NCI-H2029 treated with DMSO at 0.1 percent for 48 hours (cell line): ENCODE measurements at regions not wholly inside any gene's neighbourhood (a gene's known extent, or its start where the extent isn't known, plus 50 kb on each side); places are given as distances from the start of the nearest gene placed in this dataset.
A peak's percentile ranks its signal among the peaks of the same experiment; 100 is the strongest.
"Not testable (repeated sequence)": the region's sequence is repeated elsewhere in the genome, so short reads cannot be mapped to it uniquely, and the experiment has no call there.

ENCODE experiments used
- DNase-seq: peaks from one replicate; lab custom pipeline; 2025; lab: John Stamatoyannopoulos, UW

DNA sequence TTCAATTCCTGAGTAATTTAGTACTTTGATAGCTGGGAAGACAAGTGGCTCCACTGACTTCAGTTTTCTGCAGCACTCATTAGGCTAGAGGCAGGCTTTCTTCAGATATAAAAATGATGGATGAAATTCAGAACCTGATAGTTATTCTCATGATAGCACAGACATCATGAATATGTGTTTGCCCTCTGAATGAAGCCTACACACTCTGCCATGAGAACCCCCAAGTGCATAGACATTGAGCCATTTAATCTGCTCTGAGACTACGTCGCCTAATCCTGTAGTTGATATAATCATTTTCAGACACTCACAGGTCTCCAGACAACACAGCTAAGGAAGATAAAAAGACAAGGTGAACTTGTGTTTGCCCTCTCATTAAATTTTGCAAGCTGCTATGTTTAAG is 566.1 kb downstream of the AMY1C start:
- DNase-seq = no peak

DNA sequence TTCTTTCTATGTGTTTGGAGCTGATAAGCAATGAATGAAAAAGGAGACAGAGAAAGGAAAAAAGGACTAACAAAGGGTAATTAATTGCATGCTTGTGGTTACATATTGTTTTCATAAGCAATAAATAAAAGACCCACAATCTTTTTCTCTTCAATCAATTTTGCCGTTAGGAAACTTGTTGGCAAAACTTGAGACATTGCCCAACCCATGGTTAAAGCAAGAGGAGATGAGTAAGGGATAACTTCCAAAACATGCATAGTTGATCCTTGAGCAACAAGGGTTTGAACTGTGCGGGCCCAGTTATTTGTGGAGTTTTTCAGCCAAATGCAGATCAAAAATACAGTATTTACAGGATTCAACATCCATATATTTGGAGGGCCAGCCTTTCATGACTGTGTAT is 572.4 kb downstream of the AMY1C start:
- DNase-seq = no peak

DNA sequence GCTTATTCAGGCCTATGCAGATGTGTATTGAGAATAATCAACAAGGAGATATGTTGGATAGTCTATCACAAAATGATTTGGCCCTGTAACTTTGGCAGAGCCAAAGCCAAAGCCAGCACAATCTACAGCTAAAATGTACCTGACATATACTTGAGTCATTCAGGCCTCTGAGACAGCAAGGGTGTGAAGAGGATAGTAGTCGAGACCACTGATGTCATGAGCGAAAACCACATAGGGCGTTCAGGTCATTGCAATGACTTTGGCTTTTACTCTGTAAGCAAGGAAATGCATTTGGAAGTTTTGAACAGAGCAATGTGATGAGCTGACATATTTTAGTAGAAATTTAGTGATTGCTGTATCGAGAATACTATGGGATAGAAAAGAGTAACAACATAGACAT is 579.6 kb downstream of the AMY1C start:
- no peak for DNase-seq

DNA sequence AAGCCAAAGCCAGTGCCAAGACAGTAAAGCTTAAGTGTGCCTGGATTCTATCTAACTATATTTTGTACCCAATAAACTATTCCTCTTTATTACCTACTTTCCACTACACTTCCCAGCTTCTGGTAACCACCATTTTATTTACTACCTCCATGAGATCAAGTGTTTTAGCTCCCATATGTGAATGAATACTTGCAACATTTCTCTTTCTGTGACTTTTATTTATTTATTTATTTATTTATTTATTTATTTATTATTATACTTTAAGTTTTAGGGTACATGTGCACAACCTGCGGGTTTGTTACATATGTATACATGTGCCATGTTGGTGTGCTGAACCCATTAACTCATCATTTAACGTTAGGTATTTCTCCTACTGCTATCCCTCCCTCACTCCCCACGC is 582.1 kb downstream of the AMY1C start:
- no peak for DNase-seq

DNA sequence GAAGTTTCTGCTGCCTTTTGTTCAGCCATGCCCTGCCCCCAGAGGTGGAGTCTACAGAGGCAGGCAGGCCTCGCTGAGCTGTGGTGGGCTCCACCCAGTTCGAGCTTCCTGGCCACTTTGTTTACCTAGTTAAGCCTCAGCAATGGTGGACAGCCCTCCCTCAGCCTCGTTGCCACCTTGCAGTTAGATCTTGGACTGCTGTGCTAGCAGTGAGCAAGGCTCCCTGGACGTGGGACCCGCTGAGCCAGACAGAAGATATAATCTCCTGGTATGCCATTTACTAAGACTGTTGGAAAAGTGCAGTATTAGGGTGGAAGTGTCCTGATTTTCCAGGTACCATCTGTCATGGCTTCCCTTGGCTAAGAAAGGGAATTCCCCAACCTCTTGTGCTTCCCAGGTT is 588.2 kb downstream of the AMY1C start:
- not testable (repeated sequence) for DNase-seq

DNA sequence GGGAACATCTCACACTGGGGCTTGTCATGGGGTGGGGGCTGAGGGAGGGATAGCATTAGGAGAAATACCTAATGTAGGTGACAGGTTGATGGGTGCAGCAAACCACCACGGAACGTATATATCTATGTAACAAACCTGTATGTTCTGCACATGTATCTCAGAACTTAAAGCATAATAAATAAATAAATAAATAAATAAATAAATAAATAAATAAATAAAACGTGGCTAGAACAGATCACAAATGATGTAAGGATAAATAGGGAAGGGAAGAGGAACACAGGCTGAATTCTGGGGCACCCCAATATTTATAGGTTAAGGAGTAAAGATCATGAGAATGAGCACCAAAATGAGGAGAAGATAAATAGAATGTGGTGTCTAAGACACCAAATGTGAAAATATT is 592.2 kb downstream of the AMY1C start:
- no peak for DNase-seq

DNA sequence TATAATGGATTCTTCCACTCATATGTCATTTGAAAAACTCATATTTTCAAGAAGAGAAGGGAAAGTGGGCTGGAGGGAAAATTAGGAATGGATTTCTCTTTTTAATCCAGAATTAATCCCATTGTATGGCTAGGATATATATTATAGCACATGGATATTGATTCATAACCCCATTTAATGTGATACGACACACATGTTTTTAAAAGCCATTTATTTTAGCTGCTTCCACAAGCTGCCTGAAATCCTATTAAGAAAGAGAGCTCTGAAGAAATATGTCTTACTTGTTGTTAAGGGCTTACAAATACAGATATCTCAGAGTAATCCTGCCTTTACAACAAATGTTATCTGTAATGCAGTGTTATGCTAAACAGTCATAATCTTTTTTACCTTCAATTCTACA is 598.6 kb downstream of the AMY1C start:
- DNase-seq = no peak

DNA sequence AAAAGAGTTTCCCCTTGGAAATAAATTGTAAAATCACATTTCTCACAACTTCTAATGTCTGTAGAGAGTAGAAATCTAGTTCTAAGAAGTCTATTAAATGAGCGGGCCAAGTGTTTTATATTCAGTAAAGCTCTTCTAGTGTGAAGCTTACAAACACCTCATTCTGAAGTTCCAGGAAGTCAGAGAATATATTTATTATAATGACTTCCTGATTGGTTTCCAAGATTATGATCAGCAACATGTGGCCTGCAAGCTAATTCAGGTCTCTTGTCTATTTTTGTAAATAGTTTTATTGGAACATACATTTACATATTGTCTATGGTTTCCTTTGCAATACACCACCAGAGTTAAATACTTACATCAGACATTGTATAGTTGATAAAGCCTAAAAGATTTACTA is 603.9 kb downstream of the AMY1C start:
- DNase-seq = no peak

DNA sequence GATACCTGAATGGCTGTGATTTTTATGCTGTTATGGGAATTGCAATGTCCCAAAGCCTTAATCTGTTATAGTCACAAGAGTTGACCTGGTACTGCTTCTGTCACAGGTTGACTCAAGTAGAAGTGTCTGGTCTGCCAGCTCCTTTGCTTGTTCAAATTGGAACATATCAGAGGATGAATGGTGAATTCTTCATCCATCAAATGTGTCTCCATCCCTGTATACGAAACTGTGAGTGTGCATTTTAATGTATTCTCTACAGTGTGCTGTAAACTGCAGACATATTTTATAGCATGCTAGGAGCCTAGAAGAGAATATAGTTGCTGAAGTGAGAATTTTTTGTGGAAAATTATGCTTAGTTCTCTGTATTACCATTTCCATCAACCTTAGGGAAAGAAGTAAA is 608.4 kb downstream of the AMY1C start:
- DNase-seq = no peak

DNA sequence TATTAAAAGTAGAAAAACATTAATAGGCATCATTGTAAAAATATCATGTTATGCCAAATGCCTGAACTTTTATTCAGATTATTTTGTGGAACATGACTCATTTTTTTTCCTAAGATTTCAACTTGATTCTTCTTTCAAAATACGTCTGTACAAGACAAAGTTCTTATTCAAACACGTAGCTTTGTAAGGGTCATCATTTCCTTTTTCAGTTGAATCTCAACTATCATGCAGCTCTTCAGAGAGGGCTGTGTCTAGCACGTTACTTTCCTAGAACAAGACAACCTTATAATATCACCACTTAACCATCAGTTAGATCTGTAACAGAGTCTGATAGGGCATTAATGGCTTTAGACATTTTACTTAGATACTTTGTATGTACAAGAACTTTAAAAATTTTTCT is 608.9 kb downstream of the AMY1C start:
- no peak for DNase-seq

DNA sequence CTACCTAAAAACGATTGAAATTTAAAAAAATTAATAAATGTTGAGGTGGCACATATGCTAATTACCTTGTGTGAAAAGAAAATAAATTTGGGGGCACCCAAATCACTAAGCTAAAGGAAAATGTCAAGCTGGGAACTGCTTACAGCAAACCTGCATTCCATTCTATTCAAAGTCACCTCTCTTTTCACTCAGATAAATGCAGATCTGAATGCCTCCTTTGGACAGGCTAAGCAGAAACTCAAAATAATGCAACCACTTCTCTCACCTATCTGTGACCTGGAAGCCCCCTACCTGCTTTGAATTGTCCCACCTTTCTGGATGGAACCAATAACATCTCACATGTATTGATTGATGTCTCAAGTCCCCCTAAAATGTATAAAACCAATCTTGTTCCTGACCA is 628.7 kb downstream of the AMY1C start:
- DNase-seq = no peak

DNA sequence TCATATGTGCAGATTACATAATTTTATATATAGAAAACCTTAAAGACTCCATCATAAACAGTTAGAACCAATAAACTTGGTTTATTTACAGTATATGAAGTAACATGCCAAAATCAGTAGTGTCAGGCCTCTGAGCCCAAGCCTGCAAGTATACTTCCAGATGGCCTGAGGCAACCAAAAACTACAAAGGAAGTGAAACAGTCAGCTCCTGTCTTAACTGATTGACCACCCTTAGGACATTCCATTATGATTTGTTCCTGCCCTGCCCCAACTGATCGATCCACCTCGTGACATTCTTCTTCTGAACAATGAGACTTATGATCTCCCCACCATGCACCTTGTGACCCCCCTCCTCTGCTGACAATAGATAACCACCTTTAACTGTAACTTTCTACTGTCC is 630.3 kb downstream of the AMY1C start:
- no peak for DNase-seq

DNA sequence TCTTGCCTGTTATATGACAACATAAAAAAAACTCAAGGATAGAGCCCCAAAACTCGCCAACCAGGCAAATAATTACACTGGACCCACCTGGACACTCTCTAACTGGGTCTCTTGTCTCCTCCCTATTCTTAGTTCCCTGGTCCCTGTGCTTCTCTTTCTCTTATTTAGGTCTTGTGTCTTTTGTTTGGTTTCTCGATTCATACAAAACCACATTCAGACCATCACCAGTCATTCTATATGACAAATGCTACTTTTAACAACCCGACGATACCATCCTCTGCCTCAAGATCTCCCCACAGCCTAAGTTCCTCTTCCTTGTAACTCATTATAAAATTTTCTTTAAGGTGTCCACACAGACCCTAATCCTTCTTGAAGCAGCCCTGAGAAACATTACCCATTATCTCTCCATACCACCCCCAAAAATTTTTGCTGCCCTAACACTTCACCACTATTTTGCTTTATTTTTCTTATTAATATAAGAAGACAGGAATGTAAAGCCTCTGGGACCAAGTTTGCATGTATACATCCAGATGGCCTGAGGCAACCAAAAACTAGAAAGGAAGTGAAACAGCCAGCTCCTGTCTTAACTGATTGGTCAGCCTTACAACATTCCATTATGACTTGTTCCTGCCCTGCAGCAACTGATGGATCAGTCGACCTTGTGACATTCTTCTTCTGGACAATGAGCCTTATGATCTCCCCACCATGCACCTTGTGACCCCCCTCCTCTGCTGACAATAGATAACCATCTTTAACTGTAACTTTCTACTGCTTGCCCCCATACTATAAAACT is 638.2 kb downstream of the AMY1C start:
- DNase-seq = no peak

DNA sequence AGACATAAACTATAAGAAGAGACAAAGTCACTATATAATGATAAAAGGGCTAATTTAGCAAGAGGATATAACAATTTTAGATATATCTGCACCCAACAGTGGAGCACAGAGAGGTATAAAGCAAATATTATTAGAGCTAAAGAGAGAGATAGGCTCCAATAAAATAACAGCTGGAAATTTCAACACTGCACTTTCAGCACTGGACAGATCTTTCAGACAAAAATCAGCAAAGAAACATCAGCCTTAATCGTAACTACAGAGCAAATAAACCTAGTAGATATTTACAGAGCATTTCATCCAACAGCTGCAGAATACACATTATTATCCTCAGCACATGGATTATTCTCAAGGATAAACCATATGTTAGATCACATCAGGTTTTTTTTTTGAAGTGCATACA is 642.9 kb downstream of the AMY1C start:
- DNase-seq = no peak

DNA sequence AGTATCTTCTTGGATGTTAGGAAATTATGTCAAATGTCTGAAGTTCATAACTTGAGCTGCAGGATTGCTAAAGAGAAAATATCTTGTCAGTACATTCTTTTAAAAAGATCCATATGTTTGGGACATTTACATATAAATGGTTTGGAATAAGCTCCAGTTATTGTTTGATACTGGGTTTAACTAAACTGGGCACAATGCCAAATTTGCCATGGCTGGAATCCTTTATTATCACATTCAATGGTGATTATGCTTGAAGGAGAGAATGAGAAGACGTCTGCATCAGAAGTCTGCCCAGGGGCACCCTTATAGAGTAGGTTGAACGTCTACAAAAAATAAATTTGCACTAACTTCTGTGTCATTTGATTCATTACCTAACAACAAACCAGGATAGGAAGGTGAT is 652.5 kb downstream of the AMY1C start:
- DNase-seq = no peak

DNA sequence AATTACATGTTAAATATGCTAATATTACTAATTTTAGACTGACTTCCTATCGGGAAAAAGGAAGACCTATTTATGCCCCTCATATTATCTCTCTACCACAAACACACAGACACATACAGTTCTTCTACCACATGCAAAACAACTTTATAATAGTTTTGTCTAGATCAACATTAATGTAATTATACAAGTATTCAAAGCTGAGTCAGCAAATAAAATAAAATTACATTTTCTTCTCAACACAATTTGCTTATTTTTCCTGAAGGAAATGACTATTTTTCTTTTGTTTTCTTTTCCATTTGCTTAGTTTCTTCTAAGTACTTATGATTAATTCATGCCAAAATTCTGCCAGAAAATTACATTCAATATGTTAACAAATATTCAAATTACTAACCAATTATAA is 654.2 kb downstream of the AMY1C start:
- no peak for DNase-seq

DNA sequence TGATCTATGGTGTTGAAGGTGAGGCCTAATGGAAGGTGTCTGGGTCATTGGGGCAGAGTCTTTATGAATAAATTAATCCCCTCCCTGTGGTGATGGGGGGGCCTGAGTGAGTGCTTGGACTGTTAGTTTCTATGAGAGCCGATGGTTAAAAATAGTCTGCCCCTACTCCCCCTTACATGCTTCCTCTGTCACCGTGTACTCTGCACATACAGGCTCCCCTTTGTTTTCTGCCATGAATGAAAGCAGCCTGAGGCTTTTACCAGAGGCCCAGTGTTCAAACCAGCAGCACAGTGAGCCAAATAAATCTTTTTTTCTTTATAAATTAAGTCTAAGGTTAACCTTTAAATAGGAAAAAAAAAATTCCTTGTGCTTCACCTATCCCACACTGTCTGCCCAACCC is 657.0 kb downstream of the AMY1C start:
- no peak for DNase-seq

DNA sequence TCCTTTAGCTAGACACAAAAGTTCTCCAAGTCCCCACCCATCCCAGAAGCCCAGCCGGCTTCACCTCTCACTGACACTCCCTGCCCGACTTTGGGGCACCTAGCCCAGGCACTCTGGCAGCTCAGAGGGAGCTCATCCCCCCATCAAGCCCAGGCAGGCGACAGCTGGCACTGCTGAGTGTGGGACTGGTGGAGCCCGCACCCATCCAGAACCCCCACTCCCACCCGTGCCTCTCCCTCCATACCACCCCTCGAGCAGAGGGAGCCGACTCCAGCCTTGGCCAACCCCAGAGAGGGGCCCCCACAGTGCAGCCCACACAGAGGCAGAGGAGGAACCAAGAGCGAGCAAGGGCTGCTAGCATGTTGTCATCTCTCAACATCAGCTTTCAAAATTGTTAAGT is 658.6 kb downstream of the AMY1C start:
- no peak for DNase-seq

DNA sequence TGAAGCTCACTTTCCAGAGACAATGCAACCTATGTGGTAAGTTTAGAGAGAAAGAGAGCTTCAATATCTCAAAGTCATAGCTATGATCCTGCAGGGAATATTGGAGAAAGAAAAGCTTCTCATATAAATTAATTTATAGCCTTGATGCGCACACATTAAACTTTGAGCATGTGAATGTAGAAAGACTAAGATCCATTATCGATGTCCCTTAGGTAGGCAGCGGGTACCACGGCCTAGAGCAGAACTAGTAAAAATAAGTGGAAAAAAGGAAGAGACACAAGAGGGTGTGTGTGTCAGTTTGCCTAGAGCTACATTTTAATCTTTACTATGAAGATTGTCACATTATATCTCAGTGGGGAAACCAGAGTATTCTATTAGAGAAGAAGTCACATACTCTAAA is 685.6 kb downstream of the AMY1C start:
- DNase-seq = no peak

DNA sequence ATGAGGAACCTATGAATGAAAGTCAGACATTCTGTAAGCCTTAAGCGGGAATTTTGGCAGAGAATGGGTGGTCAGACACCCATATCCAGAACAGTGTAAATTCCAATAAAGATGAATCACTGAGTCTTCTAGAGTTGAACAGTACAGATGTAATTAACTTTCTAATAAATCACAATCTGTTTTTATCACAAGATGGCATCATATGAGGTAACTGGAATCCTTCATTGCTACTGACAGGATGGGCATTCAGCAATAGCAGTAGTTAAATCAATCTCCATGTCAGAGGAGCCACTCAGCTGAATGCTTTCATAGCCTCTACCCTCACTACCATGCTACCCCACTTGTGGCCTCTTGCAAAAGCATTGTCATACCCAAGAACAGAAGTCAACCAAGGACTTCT is 690.3 kb downstream of the AMY1C start:
- no peak for DNase-seq

DNA sequence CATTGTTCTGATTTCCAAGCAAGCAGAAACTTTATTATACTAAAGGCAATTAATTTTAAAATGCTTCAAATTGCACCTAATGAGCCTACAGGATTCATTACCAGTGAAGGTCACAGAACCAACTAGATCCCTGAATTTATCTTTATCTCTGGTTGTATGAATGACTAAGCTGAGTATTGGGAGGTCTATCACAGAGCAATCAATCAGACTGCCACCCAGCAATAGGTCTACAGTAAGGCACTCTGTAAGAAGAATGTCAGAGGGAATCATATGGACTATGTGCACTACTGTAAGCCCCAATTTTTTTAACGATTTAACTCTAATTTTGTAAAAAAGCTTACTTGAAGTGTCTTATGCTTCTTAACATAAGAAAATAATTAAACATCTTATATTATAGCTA is 707.0 kb downstream of the AMY1C start:
- DNase-seq = no peak

DNA sequence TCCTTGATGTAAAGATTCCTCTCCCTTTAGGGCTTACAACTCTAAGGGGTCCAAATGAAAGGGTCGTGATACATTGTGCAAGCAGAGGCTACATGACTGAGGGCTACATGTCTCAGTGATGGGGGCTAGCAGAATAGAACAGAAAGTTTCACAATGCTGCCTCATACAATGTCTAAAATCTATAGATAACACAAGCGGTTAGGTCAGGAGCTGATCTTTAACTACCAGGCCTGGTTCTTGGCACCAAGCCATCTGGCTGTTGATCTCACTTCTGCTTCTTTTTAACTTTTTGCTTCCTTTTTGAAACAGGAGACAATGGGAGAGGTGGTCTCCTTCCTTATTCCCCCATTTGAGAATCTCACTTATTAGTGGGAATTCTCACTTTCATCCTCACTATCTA is 710.2 kb downstream of the AMY1C start:
- no peak for DNase-seq

DNA sequence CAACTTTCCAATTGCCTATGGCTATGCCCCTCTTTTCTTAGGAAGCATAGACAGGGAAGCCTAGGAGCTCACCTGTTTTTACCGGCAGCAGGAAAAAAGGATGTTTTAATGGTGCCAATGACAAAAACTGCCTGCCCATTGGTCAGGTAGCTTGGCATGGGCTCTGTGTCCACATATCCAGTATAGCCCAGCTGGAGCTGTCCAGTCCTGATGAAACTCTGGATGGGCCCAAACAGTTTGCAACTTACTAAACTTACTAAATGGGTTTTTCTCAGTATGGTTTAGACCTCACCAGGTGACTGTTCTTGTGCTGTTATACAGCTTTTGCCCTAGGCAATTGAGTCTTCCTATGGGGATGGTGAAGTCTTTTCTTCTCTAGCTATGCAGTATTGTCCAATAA is 711.2 kb downstream of the AMY1C start:
- DNase-seq = no peak

DNA sequence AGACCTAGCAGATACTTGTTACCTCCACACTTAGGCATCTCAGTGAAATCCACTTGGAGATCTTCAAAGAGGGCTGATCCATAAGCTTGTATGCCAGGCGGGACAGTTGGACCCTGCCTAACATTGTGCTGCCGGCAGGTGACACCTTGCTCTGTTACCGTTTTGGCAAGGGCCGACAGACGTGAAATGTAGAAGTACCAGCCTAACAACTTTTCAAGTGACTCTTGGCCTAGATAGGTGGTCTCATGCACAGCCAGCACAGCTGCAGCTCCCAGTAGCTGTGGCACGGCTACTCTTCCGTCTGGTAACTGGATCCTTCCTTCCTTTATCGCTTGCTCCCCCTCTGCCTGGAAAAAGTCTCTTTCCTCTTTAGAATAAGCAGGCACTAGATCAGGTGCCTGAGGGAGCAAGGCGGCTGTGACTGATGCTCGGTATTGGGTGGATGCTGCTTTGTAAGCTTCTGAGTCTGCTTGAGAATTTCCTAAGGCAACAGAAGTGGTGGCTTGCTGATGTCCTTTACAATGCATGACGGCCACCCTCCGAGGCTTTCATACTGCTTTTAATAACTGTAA is 713.5 kb downstream of the AMY1C start:
- DNase-seq = peak; percentile 4
